GM19463 (cell line): ENCODE measurements at regions not wholly inside any gene's neighbourhood (a gene's known extent, or its start where the extent isn't known, plus 50 kb on each side); places are given as distances from the start of the nearest gene placed in this dataset.

Experiments used
- ATAC-seq: cut with Tn5 transposase; IDR thresholded peaks from one replicate; pipeline ENCODE4 v1.9.1; 2021; ENCODE audit warnings: mild to moderate bottlenecking, moderate library complexity; ENCODE audit not compliant: unreplicated experiment

DNA sequence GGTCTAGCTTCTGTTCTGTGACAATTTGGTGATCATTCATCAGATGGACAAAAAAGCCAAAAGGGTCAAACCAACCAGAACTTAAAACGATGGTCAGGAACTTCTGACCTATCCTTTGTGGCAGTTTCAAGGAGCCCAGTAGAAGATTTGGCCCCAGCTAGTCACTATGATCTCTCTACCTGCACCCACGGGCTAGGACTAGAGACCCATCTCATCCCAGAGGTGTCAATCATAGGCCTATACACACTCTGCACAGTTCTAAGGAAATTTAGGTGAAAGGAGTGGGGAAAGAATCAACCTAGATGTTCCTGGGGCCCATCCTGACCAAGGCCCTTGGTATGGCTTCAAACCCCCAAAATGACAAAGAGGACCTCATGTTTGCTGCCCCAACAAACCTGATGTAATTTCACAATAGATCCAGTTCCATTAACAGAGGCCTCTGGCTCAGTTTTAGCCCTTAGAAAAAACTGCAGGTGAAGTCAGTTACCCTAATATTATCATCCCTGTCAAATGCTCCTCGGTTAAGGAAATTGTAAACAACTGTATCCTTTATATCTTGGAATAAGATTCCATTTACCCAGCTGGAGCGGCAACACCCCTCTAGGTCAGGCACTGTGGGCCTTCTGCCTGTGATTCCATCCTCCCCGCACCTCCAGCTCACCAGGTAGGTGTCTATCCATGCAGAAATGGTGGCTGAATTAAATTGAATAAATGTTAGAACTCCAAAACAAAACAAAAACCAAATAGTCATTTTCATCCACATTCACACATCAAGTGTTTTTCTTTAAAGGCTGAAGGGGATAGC is 138.7 kb downstream of the ENC1 start:
- ATAC-seq: no peak

DNA sequence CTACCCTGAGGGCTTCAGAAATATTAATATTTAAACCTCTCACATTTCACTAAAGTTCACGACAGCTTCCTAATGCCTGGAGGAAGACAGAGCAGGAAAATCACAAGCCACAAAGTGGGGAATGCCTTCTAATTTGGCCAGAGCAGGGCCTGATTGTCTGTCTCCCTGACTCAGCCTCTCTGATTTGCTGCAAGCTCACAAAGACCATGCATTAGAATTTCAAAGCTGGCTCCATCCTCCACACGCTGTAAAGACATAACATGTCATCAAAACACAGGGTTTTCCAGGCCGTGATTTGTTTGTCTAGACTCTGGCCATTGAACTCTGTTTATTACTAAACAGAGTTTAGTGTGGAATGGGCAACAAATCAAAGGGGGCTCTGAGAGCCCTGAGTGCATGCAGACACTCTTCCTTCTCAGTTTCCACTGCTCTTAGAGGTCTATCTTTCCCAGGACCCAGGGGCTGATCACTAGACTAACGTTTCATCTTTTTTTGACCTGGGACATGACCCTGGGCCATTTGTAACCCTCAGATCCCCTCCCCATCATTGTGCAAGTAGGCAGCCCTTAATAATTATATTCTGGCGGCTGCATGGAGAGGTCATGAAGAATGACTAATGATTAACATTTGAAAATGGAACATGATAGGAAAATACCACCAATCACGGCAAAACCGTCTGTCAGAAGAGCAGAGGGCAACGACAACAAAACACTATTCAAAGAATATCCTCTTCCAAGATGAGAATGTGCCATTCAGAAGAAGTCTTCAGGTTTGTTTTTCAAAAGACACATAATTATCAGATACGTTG is 140.2 kb downstream of the ENC1 start:
- ATAC-seq: no peak

DNA sequence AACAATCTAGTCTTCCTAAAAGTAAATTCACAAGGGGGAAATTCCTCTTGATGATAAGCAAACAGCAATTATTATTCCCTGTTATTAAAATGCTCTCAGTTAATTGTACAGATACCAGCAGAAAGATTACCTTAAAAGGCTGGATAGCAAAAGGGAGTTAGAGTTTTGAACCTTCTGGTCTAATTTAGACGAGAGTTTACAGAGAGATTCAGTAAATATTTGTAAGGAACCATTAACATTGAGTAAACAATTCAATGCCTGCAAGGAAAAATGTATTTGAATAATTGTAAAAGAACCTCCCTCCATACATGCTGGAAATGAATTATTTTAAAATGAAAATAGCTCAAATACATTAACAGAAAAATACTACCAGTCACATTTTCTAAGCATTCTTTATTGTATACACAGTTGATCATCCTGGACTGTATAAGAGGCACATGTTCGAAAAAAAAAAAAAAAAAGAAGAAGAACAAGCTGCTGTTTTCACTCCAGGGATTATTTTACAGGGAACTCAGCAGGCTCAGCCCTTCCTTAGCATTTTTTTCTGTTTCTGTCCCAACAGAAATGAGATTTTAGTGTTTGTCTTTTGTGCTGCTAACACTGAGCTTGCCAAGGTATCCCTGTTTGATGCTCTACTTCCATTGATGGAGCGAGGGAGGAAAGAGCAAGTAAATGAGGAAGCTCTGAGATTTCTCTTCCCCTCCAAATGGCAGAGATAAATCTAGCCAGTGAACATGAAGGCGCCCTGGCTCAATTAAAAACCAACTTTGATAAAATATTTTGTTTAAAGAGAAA is 141.1 kb downstream of the ENC1 start:
- no peak for ATAC-seq

DNA sequence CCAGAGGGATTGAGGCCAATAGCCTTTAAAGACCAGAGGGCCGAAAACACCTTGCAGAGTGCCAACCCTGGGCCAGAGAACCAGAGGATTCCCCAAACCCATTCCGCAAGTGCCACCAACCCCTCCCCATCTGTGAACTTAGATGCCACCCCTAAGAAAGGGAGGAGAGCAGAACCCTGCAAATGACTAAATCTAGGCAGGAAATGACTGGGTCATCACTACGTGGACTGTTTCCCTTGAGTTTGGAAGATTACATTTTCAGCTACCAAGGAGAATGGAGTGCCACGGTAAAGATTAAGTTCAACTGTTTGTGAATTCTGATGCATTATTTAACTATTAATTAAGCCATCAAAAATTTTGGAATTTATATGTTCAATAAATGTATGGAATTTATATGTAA is 142.8 kb downstream of the ENC1 start:
- no peak for ATAC-seq

DNA sequence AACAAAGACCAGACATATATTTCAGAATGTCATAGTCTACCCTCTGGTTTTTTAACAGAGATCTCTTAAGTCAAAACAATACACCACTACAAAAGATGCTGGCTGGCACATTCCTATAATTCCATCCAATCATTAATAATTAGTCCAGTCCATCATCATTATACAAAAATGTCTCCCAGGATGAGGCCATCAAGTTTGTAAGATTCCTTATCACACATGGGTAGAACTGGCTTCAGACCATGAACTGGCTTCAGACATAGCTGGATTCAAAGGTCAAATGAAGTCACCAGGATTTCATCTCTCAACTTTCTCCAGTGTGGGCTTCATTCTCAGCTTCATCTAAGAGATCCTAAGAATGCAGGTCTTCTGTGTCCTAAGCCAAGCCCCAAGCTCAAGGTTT is 147.1 kb downstream of the ENC1 start:
- ATAC-seq: no peak

DNA sequence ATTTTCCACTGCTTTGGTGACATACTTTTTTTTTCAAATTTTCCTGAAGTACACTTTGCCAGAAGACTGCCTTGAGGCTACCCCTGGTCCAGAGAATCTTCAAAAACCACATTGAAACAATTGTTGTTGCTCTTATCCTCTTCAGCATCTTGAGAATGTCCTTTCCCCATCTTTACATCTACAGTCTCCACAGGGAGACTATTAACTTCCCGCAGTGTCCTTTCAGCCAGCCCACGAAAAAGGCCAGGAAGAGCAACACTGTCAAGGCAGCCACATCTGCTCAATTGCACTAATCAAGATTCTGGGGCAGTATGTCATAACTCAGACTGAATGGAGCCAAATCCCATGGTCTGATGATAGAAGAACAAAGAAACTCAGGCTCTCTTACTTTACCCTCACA is 148.3 kb downstream of the ENC1 start:
- no peak for ATAC-seq

DNA sequence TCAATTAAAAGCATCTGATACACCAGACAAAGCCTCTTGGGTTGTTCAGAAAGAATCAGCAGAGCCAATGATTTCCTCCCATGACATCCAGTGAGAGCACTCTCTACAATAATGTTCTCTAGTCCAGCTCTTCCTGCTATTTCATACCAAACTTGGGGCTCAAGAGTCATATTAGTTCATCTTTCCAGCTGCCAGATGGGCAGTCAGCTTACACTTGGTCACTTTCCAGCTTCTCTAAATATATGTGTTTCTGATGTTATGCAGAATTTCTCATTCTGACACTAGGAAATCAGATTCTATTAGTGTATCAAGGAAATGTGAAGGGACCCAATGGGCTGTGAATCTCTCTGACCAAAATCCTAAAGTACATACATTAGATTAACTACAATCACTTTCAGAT is 148.9 kb downstream of the ENC1 start:
- ATAC-seq: no peak

DNA sequence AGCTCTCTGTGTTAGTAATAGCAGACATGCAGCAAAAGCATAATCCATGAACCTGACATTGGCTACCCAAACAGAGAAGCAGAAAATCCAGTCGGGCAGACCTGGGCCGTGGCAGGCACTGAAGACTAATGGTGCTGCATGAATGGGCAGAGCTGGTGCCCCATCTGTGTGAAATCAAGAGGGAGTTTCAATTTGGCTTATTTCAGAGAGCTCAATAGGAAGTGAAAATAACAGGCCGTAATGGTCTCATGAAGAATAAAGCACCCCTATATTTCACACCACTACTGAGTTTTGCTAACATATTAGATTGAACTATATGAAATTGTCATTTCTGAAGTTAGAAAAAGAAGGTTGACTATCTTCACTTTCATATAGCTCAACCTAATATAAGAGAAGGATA is 149.7 kb downstream of the ENC1 start:
- ATAC-seq: peak; percentile 98

DNA sequence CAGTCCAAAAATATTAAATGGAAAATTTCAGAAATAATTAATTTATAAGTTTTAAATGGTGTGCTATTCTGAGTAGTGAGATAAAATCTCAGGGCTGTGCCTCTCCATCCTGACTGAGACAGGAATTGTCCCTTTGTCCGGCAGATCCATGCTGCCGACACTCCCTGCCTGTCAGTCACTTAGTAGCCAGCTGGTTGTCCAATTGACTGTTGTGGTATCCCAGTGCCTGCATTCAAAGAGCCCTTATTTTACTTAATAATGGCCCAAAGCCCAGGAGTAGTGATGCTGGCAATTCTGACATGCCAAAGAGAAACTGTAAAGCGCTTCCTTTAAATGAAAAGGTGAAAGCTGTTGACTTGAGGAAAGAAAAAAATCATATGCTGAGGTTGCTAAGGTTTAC is 157.5 kb downstream of the ENC1 start:
- ATAC-seq: no peak

DNA sequence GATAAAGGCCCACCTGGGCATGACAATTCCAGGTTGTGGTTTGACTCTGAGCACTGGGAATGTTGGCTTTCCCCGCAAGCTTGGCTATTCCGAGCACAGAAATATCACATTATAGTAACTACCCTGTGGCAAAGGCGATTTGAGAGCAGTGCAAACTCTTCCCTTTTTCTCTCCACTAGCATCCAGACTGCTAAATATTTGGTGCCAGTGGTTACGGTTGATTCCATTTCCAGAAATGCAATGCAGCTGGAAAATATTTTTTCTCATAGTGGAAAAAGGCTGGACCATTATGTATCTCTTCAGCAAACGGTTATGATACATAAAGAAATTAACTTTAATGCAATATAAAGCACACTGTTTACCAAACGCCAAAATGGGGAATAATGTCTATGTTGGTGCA is 158.0 kb downstream of the ENC1 start:
- ATAC-seq: no peak

DNA sequence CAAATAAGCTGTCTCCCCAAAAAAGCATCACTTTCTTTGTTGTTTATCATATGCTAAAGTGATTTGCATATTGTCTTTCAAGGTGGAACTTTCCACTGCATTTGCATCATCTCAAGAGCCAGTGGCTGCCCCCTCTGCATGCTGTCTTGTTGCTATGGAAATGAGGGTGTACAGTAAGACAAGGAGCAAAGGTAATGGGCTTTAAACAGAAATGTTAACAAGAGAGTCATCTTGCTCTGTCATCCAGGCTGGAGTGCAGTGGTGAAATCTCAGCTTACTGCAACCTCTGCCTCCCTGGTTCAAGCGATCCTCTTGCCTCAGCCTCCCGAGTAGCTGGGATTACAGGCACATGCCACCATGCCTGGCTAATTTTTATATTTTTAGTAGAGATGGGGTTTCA is 159.2 kb downstream of the ENC1 start:
- ATAC-seq: peak; percentile 75

DNA sequence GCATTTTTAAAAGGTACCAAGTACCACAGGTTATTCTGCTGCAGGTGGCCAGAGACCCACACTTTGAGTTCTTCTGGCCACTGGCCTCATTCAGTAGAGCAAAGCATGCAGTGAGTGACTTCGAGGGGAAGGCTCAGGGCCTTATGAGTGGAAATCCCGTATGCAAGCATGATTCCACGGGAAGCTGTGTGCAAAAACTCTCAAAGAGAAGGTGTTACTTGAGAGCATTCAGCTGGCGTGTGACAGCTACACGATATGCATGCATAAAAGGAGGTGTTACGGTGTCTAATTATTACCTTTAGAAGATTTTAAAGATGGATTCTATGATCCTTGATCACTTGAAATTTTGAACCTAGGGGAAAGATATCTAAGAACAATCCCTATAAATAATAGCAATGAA is 160.3 kb downstream of the ENC1 start:
- ATAC-seq: no peak

DNA sequence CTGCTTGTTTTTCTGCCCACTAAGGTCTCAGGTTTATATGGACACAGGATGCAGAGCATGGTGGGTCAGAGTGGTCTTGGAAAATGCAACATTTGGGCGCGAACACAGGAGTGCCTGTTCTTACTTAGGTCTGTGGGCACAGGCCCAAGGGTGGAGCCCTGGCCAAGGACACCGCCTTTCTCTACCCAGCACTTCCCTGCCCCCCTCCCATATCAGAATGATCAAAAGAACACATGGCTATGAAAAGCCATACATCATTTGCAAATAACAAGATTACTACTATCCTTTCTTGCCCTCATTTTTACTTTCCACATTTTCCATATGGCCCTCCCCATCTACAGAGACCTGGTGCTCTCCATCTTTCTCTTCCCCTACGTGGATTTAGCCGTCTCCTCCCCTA is 162.2 kb downstream of the ENC1 start:
- no peak for ATAC-seq

DNA sequence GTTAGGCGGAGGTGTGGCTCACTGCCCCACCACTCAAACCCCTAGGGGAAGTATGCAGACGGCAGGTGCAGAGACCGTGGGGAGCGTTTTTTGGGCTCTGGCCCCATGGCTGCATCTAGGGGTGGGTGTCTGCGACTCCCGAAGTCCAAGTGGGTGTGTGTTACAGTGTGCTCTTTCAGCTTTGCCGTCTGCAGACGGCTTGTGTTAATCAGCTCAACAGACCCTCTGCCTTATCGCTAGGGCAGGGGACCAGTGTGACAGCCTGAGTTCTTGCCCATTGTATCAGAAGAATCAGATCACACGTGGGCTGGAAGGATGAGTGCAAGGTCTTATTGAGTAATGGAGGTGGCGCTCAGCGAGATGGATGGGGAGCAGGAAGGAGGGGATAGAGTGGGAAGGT is 162.8 kb downstream of the ENC1 start:
- no peak for ATAC-seq

DNA sequence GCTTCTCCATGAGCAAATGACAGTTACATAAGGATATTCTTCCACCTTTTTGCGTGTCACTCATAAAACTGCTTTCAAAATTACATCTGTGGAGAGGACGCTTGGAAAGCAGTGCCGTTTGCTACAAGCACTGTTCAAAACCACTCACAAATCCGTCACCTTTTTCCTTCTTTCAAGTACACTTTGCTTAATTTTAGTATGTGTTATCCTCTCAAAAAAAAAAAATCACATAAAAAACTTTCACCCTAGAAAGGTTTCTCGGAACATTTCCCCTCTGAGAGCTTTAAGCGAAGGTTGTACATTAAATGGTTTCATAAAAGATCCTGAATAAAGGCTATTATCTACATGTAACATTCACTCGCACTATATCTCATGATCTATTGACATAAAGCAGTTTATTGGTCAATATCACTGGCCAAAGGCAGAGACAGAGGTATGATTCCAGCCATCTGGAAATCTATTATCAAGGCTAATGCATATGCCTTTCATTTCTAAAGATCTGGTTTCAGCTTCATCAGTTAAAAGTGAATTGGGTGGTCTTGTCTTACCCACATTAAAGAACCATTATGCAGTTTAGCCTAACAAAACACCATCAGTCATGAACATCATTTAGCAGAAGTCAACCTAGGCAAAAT is 163.6 kb downstream of the ENC1 start:
- ATAC-seq: no peak

DNA sequence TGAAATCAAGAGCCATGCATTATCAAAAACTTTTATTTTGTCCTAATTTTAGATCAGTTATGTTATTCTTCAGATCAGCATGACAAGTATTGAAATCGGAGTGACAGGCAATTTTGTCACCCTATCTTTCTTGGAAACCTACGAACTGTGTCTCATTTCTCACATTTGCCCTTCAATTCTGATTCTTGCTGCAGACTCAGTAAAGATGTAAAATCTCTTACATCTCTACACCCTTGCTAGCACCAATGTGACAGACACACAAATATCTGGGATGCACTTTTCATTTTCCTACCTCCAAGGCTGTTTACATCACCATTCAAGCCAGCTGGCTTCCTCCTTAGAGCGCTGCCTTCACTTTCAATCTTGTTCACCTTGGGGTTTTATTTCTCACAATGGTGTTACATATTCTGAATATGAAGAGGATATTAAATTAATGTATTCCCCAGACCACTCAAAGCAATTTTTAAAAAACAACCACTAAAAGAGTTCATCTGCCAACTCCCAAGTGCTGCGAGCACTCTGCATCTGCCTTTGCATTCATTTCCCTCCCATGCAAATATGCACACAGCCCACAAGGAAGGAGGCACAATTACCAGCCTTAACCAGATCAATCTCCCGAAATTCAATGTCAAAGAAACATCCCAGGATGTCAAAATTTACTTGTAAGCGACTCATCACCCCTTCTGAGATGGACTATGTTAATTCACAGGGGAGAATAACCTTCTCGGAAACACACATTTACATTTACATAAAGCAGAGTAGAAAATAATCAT is 164.3 kb downstream of the ENC1 start:
- ATAC-seq: no peak

DNA sequence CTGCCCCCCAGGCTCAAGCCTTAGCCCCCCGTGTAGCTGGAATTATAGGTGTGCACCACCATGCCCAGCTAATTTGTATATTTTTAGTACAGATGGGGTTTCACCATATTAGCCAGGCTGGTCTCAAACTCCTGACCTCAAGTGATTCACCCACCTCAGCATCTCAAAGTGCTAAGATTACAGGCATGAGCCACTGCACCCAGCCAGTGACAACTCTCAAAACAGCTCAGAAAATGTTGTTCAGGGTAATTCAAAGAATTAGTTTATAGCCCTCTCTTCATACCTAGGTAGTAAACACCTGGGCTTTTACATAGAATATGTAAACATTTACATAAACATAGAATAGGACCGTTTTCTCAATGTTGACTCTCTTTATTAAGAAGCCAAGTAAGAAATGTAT is 168.7 kb downstream of the ENC1 start:
- ATAC-seq: no peak

DNA sequence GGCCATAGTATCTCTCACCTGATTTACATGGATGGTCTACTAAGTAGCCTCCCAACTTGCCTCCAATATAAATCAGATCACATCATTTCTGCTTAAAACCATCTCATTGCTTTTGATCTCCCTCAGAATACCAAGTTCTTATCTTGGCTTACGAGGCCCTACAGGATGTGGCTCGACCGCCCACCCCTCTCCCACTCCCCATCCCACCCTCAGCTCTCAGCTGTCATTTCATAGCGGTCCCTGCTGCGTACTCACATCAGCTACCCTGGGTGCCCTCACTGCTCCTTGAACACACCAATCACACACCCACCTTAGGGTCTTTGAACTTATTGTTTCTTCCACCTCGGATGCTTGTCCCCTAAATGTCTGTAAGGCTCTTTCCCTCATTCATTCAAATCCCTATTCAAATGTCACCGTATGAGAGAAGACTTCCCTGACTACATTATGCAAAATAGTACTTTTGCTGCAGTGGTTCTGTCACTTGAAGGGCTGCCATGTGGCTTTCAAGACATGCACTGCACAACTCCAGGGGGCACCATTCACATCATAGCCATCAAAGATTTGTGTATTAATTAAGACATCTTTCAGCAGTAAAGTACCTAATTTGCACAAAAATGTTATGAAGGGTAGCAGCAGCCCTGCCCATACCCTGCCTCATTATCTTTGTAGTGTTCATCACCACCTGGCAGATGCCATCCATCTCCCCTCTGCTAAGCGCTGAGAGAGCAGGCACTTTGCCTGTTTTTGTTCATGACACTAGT is 171.1 kb downstream of the ENC1 start:
- ATAC-seq: no peak

DNA sequence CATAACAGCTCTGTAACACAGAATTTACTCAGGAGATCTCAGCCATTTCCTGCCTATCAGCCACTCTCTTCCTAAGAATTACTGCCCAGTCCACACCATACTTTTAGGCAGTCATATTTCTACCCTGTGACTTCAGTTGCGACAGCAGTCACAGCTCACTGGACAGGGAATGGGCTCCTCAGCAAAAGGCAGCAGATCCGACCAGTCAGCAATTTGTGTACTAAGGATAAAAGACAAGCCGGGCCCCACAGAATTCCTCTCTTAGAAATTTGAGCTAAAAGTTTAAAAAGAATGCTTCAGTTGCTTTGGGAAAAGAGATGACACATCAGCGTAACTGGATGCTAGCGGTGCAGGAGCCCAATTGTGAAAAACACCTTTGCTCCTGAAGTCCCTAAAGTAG is 172.1 kb downstream of the ENC1 start:
- ATAC-seq: no peak

DNA sequence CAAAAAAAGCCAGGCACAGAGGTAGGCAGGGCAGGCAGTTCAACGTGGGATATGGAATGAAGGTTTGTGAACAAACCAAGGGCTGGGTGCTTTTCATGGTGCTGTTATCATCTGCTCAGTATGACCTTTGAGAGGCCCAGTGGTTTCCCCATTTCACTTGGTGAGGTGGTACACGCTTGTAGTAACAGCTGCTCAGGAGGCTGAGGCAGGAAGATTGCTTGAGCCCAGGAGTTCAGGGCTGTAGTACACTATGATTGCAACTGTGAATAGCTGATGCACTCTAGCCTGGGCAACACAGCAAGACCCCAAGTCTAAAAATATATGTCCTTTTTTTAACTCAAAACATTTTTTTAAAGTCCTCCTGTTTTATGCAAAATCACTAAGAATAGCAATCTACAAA is 174.8 kb downstream of the ENC1 start:
- ATAC-seq: peak; percentile 42
